NCI-H2107 treated with DMSO at 0.1 percent for 48 hours (cell line): ENCODE measurements at regions not wholly inside any gene's neighbourhood (a gene's known extent, or its start where the extent isn't known, plus 50 kb on each side); places are given as distances from the start of the nearest gene placed in this dataset.
"Not testable (repeated sequence)": the region's sequence is repeated elsewhere in the genome, so short reads cannot be mapped to it uniquely, and the experiment has no call there.

Experiments used
- DNase-seq: peaks from one replicate; lab custom pipeline; 2025; ENCODE audit not compliant: unreplicated experiment; lab: John Stamatoyannopoulos, UW

- no peak for DNase-seq
These were observed 535.1 kb downstream of the TMEM135 start for GRCh38 chr11:87572881-87573280.

DNA sequence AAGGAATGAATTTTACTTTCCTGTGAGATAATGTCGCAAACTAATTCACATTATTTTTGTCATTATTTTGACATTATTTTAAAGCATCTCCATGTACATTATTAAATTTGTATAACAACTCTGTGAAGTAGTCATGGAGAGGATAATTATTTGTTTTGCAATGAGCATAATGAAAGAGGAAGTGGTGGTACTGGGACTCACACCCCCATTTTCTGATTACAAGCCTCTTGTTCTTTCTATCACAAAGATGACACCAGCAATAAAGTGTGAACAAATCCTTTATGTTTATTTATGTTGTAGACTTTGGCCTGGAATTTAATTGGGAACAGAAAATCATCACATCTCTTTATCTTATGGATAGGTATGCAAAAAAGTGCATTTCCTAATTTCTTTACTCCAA lies 522.6 kb downstream of the TMEM135 start:
- DNase-seq: no peak

DNA sequence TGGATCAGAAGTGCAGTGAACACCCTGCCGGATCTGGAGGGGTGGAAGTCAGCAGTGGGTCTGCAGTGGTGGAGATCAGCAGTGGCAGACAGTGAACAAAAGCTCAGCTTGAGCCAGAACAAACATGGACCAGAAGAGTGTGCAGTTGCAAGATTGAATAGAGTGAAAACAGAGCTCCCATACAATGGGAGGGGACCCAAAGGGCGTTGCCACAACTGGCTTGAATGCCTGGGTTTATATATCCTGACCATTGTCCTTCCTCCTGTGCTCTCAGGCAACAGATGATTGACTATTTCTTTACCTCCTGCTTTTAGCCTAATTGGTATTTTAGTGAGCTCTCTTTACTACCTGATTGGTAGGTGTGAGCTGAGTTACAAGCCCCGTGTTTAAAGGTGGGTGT lies 522.1 kb downstream of the TMEM135 start:
- not testable (repeated sequence) for DNase-seq

- DNase-seq: no peak
These were observed 517.4 kb downstream of the TMEM135 start for GRCh38 chr11:87555101-87555500.

- DNase-seq: no peak
These were observed 511.1 kb downstream of the TMEM135 start for GRCh38 chr11:87548797-87549196.

GRCh38 chr11:87545858-87546257 lies 508.1 kb downstream of the TMEM135 start:
- DNase-seq: no peak

- no peak for DNase-seq
These were observed 501.9 kb downstream of the TMEM135 start for GRCh38 chr11:87539596-87539995.

DNA sequence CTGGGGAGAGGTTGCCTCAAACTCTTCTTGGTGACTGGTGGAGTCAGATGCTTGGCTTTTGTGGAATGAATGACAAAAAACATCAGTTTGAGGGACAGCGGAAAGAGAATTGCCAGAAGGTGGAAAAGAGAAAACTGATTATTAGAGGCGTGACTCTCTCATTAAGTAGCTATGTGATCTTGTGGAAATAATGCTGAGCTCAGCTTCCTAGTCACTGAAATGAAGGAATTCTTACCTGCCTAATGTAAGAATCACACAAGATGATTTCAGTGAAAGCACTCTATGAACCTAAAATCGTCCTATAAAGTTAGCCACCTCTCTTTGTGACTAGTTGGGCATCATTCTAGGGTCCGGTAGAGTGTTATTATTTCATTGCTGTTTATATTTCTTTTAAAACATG lies 498.8 kb downstream of the TMEM135 start:
- DNase-seq: no peak

DNA sequence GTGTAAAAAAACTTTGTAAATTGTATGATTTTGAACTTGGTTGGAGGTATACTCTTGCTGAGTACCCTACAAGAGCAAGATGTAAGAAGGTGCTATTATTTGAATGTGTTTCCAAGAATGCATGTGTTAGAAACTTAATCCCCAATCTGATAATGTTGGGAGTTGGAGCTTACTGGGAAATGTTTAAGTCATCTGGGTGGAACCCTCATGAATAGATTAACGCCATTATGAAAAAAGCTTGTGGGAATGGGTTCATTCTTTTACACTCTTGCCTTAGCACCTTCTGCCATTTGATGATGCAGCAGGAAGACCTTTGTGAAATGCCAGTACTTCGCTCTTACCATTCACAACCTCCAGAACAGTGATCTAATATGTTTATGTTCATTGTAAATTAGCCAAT lies 498.3 kb downstream of the TMEM135 start:
- no peak for DNase-seq

DNA sequence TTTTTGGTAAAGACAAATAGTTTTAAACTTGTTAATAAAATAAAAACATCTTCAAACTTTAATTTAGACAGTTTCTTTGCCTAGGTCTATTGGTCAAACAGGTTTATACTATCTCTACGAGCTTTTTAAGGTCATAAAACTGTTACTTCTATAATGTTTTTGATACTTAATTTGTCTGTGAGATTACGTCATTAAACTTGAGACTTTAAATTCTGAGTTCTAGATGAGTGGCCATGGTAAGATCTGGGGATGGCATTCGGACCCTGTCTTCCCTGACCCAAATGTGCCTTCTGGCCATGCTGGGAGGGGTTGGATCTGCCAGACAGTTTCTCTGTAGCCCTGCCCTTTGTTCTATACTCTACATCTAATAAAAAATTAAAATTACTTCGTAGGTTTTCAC lies 497.8 kb downstream of the TMEM135 start:
- DNase-seq: no peak

DNA sequence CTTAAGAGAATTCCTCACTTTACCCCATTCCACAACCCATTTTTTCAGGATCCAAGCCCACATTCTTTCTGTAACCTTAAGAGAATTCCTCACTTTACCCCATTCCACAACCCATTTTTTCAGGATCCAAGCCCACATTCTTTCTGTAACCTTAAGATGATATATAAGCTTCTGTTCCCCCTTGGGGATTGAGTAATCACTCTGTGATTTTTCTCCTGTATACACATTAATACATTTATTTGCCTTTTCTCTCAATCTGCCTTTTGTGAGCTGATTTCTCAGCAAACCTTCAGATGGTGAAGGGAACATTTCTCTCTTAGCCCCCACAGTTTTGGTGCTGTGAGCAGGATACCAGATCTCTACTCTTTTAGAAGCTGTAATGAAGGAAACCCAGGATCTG lies 494.1 kb downstream of the TMEM135 start:
- not testable (repeated sequence) for DNase-seq

DNA sequence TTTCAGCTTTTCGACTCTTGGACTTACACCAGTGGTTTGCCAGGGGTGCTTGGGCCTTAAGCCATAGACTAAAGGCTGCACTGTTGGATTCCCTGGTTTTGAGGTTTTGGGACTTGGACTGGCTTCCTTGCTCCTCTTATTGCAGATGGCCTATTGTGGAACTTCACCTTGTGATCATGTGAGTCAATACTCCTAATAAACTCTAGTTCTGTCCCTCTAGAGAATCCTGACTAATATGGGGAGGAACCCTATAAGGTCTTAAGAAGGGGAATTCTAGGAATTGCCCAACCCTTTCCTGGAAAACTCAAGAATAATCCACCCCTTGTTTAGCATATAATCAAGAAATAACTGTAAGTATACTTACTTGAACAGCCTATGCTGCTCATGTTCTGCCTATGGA lies 491.8 kb downstream of the TMEM135 start:
- DNase-seq: no peak

DNA sequence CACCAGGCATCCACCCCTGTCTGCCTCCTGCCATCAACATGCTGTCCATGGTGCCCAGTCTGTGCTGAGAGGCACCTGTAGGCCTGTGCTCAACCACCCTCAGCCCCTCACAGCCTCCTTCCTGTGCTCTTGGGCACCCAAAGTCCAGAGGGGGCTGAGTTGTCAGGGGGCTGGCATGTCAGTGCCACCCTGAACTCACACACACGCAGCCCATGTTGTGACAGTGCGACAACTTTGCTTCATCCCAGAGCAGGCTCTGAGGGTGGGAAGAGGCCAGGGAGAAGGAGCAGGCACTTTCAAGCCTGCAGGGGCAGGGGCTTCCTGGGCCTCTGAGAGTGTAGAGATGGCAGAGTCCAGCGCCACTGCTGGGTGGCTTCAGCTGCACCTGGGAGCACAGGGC lies 491.0 kb downstream of the TMEM135 start:
- DNase-seq: no peak

DNA sequence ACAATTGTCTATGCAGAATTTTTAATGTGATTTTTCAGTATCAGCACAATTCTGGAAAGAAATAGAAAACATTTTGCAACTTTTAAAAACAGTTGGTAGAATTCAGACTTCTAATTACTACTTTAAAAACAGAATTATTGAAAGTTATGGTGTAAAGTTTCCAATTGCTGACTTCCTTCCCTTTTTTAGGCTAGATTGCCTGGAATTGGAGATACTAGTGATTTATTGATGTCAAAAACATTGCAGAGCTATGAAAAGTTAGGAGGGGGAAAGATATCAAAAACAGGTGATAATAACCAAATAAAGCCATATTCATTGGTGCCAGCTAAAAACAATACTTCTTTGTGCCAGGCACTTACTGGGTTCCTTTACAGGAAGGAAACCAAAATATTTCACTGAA lies 485.5 kb downstream of the TMEM135 start:
- DNase-seq: no peak

- no peak for DNase-seq
These were observed 480.5 kb downstream of the TMEM135 start for GRCh38 chr11:87518266-87518665.

DNA sequence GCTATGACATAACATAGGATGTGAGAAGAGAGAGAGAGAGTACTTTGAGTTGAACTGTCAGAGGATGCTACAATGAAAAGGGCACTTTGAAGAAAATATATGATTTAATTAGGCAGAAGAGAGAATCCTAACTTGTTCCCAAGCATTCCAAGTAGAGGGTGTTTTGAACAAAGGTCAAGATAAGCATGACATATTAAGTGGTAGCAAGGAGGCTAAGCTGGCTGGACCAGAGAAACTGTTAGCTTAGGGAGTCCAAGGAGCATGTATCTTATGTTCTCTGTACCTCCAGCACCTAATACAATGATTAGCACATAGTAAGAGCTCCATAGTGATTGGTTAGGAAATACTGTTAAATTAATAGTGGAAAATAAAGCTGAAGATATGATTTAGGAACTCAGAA lies 479.6 kb downstream of the TMEM135 start:
- no peak for DNase-seq

DNA sequence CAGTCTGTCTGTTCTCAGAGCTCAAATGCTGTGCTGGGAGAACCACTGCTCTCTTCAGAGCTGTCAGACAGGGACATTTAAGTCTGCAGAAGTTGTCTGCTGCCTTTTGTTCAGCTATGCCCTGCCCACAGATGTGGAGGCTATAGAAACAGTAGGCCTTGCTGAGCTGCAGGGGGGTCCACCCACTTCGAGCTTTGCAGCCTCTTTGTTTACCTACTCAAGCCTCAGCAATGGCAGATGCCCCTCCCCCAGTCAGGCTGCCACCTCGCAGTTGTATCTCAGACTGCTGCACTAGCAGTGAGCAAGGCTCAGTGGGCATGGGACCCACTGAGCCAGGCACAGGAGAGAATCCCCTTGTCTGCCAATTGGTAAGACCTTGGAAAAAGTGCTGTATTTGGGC lies 470.0 kb downstream of the TMEM135 start:
- not testable (repeated sequence) for DNase-seq

DNA sequence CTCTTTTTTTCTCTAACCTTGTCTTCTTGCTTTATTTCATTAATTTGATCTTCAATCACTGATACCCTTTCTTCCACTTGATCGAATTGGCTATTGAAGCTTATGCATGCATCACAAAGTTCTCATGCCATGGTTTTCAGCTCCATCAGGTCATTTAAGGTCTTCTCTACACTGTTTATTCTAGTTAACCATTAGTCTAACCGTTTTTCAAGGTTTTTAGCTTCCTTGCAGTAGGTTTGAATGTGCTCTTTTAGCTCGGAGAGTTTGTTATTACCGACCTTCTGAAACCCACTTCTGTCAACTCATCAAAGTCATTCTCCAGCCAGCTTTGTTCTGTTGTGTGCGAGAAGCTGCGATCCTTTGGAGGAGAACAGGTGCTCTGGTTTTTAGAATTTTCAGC lies 469.2 kb downstream of the TMEM135 start:
- DNase-seq: not testable (repeated sequence)

- no peak for DNase-seq
These were observed 463.7 kb downstream of the TMEM135 start for GRCh38 chr11:87501388-87501787.

DNA sequence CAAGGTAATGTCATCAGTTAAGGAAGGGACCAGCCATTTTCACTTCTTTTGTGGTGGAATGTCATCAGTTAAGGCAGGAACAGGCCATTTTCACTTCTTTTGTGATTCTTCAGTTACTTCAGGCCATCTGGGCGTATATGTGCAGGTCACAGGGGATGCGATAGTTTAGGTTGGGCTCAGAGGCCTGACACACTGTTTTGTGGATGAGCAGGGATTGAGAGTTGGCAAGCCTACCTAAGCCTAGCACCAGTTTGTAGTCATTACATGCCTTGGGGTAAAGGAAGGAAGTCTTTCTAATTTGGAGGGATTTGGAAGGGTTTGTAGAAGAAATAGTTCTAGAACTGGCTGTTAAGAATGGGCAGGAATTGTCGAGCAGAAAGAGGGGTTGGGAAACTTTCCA lies 457.2 kb downstream of the TMEM135 start:
- DNase-seq: not testable (repeated sequence)

DNA sequence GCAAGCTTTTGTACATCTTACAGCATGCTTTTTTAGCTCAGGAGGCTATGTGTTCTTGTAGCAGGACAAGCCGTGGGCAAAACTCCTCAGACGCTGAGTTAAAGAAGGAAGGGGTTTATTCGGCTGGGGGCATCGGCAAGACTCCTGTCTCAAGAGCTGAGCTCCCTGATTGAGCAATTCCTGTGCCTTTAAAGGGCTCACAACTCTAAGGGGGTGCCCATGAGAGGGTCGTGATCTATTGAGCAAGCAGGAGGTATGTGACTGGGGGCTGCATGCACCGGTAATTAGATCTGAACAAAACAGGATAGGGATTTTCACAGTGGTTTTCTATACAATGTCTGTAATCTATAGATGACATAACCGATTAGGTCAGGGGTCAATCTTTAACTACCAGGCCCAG lies 456.3 kb downstream of the TMEM135 start:
- not testable (repeated sequence) for DNase-seq

DNA sequence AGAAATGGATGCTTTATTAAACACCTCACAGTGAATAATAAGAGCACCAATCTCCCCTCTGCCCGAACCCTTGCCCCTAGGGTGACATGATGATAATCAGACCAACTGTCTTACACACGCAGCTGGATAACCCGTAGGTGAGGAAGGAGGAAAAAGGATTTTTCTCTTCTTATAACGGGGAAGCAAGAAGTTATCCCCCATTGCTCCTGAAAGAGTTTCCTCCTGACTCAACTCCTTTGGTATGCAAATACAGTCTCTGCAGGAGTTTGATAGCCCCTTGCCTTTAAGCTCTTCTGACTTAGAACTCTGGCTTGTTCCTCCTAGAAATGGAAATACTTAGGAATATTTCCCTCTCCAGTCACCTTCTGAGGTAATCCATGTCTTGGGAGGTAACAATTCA lies 455.8 kb downstream of the TMEM135 start:
- no peak for DNase-seq

GRCh38 chr11:87491381-87491780 lies 453.6 kb downstream of the TMEM135 start:
- DNase-seq: no peak

- DNase-seq: no peak
These were observed 452.9 kb downstream of the TMEM135 start for GRCh38 chr11:87490671-87491070.
